GM23338 (cell line): ENCODE measurements at regions not wholly inside any gene's neighbourhood (a gene's known extent, or its start where the extent isn't known, plus 50 kb on each side); places are given as distances from the start of the nearest gene placed in this dataset.

Experiments used
- CREB1 ChIP-seq: fragments of 250-450 bp; sonication (Bioruptor Pico); IDR thresholded peaks from 2 replicates; pipeline ENCODE4 v1.5.0; 2020; ENCODE audit warnings: low read depth, mild to moderate bottlenecking, moderate library complexity
- CTCF ChIP-seq, 2 experiments: fragments of 200-600 bp in 1 of 2; sonication (generic) in 1 of 2; conservative IDR thresholded peaks; 2 replicates each; pipeline versions ENCODE4 v1.5.1 to v1.6.1; 2016 to 2017; ENCODE audit warnings: antibody characterized with exemption in 2 of 2, low read depth in 2 of 2, mild to moderate bottlenecking in 2 of 2, moderate library complexity in 1 of 2
- EZH2 ChIP-seq: fragments of 200-600 bp; sonication (generic); IDR thresholded peaks from one replicate; pipeline ENCODE4 v1.8.0; 2017; ENCODE audit warnings: antibody characterized with exemption, mild to moderate bottlenecking, low read depth; ENCODE audit not compliant: unreplicated experiment
- REST ChIP-seq: IDR thresholded peaks from one replicate; pipeline ENCODE4 v1.6.1; 2018; ENCODE audit warnings: antibody characterized with exemption; ENCODE audit not compliant: unreplicated experiment

GRCh38 chr22:26985931-26986782, 328.8 kb downstream of the MIAT start:
- TF ChIP-seq EZH2, result no peak
- no peak for TF ChIP-seq CTCF (conservative IDR thresholded peaks at IDR 0.05; ENCODE audit: low read depth in 2 of 2)
- no peak for TF ChIP-seq REST
- TF ChIP-seq CREB1, result no peak
